Aorta (tissue), 5 donors: ENCODE measurements at regions not wholly inside any gene's neighbourhood (a gene's known extent, or its start where the extent isn't known, plus 50 kb on each side); places are given as distances from the start of the nearest gene placed in this dataset.
"Not testable (repeated sequence)": the region's sequence is repeated elsewhere in the genome, so short reads cannot be mapped to it uniquely, and the experiment has no call there.

Source experiments
- ATAC-seq: fragments of 200-7000 bp; cut with Tn5 transposase; one replicate; pipeline ENCODE4 v1.9.1; 2022; ENCODE audit warnings: moderate library complexity; ENCODE audit not compliant: low FRiP score
- DNase-seq, 2 donors: peaks; one replicate each; pipeline ENCODE4 v3.0.0-alpha.2; 2020
- H3K27ac ChIP-seq, 2 donors: one replicate each; pipeline ENCODE4 v1.5.1; 2013; ENCODE audit warnings: low read length in 2 of 2, mild to moderate bottlenecking in 2 of 2, moderate library complexity in 2 of 2, control low read depth in 1 of 2, inconsistent platforms in 1 of 2, low read depth in 1 of 2
- H3K27me3 ChIP-seq, 2 donors: one replicate each; pipeline ENCODE4 v1.6.1; 2013; ENCODE audit warnings: control low read depth in 1 of 2, low read length in 1 of 2, mild to moderate bottlenecking in 1 of 2, moderate library complexity in 1 of 2; ENCODE audit not compliant: insufficient read depth in 2 of 2, control insufficient read depth in 1 of 2
- H3K36me3 ChIP-seq, 2 donors: one replicate each; pipeline ENCODE4 v1.6.1; 2013; ENCODE audit warnings: control low read depth in 1 of 2, low read length in 1 of 2, mild to moderate bottlenecking in 1 of 2; ENCODE audit not compliant: insufficient read depth in 2 of 2, control insufficient read depth in 1 of 2
- H3K4me1 ChIP-seq, 2 donors: one replicate each; pipeline ENCODE4 v1.6.1; 2013; ENCODE audit warnings: low read length in 2 of 2, control low read depth in 1 of 2, mild to moderate bottlenecking in 1 of 2, moderate library complexity in 1 of 2; ENCODE audit not compliant: insufficient read depth in 2 of 2, control insufficient read depth in 1 of 2
- H3K4me3 ChIP-seq, 2 donors: one replicate each; pipeline ENCODE4 v1.5.1; 2013; ENCODE audit warnings: low read length in 2 of 2, control low read depth in 1 of 2, mild to moderate bottlenecking in 1 of 2
- H3K9me3 ChIP-seq: one replicate; pipeline ENCODE4 v1.6.1; 2013; ENCODE audit warnings: mild to moderate bottlenecking, low read length; ENCODE audit not compliant: control insufficient read depth
- WGBS, 2 donors: extraction: QIAGEN DNeasy Blood & Tissue Kit; methylation state at CpG; one replicate each; pipeline ENCODE4 v1.1.7; 2013; 5-methylcytosine and 5-hydroxymethylcytosine counted together
- intact Hi-C, 2 donors: fragments of 100-400 bp; cut with DNase I; formaldehyde crosslinking; loops; one replicate each; pipeline versions ENCODE4 v1.14.2 to v1.15.0; 2022
- donor health status: healthy with polysubstance abuse.
- donor health status: Bipolar disorder and iron deficiency.
- donor health status: DM: no; HTN: no; CAD: no.
- donor health status: DM: no; HTN: no; CAD: no.
- donor health status: DM: yes; HTN: yes; CAD: no.

DNA sequence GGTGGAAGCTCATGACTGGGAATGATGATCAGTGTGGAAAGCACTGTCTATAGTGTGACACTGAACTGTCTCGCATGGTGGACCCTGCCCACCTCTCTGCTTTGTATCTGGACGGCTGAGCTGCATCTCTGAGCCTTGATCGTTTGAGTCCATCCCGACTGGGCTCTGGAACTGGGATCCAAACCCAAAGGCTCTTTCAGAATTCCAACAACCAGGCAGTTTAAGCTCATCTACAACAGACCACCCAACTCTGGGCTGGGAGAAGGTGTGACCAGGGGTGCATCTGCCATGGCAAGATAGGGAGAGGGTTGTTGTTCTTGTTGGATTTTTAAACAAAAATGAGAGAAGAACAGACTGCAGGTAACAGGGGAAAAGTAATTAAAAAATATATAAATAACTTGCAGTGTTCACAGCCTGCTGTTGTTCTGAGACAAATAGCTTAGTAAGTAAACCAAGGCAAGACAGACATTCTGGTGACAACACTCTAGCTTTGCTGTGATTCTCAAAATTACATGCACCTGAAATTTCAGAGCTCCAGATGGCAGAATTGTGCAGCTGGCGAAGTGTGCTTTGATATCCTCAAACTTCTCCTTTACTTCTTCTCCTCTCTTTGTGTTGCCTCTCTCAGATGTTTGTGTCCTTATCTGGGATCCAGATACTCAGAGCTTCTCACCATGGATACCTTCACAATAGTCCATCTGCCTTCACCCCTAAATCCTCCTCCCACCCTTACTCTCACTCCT, 209.6 kb downstream of the EMP1 start:
- Histone ChIP-seq H3K36me3 (no peaks in the 10 kb centered on the region), H3K27ac (no peak overlapping the region), H3K4me1 (no peaks in the 10 kb centered on the region), H3K9me3 (no peaks in the 10 kb centered on the region), H3K4me3 (no peak overlapping the region), H3K27me3 (no peaks in the 10 kb centered on the region)
- DNase-seq (no peak), ATAC-seq (no peak)
- intact Hi-C loops: no loop called here
- WGBS, 2 donors: 83 to 88% methylated on average over 5 of the region's 5 CpGs

DNA sequence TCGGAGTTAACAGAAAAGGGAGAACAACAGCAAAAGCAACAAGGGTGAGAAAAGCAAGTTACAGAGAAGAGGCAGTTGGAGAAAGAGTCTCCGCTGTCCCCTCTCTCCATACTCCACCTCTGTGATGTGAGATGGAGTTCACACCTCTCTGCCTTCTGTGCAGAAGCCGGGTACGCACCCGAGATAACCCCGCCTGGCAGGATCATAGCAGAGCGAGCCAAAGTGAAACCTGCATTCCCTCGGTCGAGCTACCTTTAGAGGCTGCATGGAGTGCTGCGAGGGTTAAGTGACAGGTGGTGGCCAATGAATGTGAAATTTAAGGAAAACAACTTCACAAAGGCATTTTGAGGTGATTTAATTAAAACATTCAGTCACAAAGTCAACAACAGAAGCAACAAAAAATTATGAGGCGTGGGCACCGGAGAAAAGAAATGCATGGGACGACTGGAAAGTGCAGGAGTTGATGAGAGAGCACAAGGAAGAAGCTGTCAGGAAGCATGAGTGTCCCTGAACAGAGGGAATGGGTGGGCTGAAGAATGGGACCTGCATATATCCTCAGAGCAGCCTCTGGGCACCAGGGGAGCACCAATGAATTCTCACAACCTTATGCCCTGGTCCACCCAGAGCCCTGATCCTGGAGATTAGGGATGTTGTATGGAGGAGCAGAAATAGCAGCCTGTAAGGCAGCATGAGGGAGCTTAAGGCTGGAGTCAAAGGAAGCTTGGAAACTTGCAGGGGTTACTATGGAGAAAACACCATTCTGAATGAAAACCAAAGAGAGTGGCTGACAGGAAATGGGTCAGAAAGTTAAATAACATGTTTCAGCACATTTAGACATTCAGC, 208.3 kb downstream of the EMP1 start:
- Histone ChIP-seq H3K9me3 (no peaks in the 10 kb centered on the region), H3K4me1 (no peaks in the 10 kb centered on the region), H3K4me3 (no peak overlapping the region), H3K36me3 (no peaks in the 10 kb centered on the region), H3K27ac (no peak overlapping the region), H3K27me3 (no peaks in the 10 kb centered on the region)
- DNase-seq (no peak), ATAC-seq (no peak)
- 69% methylated on average over 13 of the region's 13 CpGs for WGBS, 2 donors
- intact Hi-C loops: no loop called here

DNA sequence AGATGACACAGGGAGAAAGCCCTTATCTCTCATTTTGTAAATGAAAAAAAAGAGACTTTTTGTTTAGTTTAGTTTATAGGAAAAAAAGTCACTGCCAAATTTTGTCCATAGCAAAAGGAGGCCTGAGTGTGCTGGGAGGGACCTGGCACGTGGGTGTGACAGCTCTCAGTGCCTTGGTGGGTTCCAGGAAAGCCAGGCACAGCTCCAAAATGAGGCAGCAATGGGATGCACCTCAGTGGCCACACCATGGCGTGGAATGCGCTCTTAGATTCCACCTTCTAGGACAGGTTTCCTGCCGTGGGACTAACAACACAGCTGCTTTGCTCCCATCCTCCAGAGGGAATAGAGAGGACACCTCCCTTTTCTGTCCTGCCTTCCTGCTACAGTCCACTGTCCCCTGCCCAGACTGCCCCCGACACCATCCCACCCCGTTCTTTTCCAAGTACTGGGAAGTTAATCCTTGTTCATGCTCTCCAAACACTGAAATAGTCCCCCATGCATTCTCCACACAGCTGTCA, 207.6 kb downstream of the EMP1 start:
- H3K27me3 ChIP-seq: no peaks in the 10 kb centered on the region
- WGBS, 2 donors: 65 to 72% methylated on average over 6 of the region's 6 CpGs
- no peak overlapping the region for H3K4me3 ChIP-seq
- H3K36me3 ChIP-seq: no peaks in the 10 kb centered on the region
- no peak for DNase-seq
- H3K27ac ChIP-seq: no peak overlapping the region
- no peaks in the 10 kb centered on the region for H3K4me1 ChIP-seq
- H3K9me3 ChIP-seq: no peaks in the 10 kb centered on the region
- ATAC-seq: no peak
- intact Hi-C loops: no loop called here

- H3K9me3 ChIP-seq, H3K36me3 ChIP-seq, H3K4me1 ChIP-seq, H3K4me3 ChIP-seq, intact Hi-C loops, H3K27me3 ChIP-seq, H3K27ac ChIP-seq, DNase-seq, ATAC-seq: not testable (repeated sequence)
- WGBS, 2 donors: 90 to 93% methylated on average over 2 of the region's 2 CpGs
These were observed 194.8 kb downstream of the EMP1 start for GRCh38 chr12:13391375-13391774.

GRCh38 chr12:13390918-13391317, 194.4 kb downstream of the EMP1 start:
- H3K4me1 ChIP-seq: peaks cover 0 to 3% of the 10 kb centered on the region in 2 donors
- DNase-seq (no peak), ATAC-seq (no peak)
- H3K9me3 ChIP-seq: no peaks in the 10 kb centered on the region
- WGBS, 2 donors: 58 to 74% methylated on average over 7 of the region's 7 CpGs
- H3K27ac ChIP-seq: no peak overlapping the region
- H3K4me3 ChIP-seq: no peak overlapping the region
- H3K36me3 ChIP-seq: no peaks in the 10 kb centered on the region
- H3K27me3 ChIP-seq: no peaks in the 10 kb centered on the region
- intact Hi-C loops: no loop called here

GRCh38 chr12:13390381-13390861, 193.9 kb downstream of the EMP1 start:
- intact Hi-C loops: no loop called here
- H3K27me3 ChIP-seq: no peaks in the 10 kb centered on the region
- H3K27ac ChIP-seq: peak overlapping the region in 1 of 2 donors; percentile 33
- no peaks in the 10 kb centered on the region for H3K36me3 ChIP-seq
- 4 to 5% methylated on average over 10 of the region's 10 CpGs for WGBS, 2 donors
- no peak overlapping the region for H3K4me3 ChIP-seq
- DNase-seq: peak; percentile 94 to 95
- peak; percentile 93 for ATAC-seq
- H3K4me1 ChIP-seq: peaks cover 0 to 3% of the 10 kb centered on the region in 2 donors
- H3K9me3 ChIP-seq: no peaks in the 10 kb centered on the region

GRCh38 chr12:13387101-13387500, 190.6 kb downstream of the EMP1 start:
- ATAC-seq: no peak
- H3K36me3 ChIP-seq: no peaks in the 10 kb centered on the region
- DNase-seq: no peak
- no peaks in the 10 kb centered on the region for H3K27me3 ChIP-seq
- intact Hi-C loops: no loop called here
- WGBS, 2 donors: 81 to 91% methylated on average over 6 of the region's 6 CpGs
- H3K4me1 ChIP-seq: peaks cover 0 to 3% of the 10 kb centered on the region in 2 donors
- H3K9me3 ChIP-seq: no peaks in the 10 kb centered on the region
- H3K4me3 ChIP-seq: no peak overlapping the region
- no peak overlapping the region for H3K27ac ChIP-seq

- Histone ChIP-seq H3K4me1 (peaks cover 0 to 3% of the 10 kb centered on the region in 2 donors), H3K27me3 (no peaks in the 10 kb centered on the region), H3K4me3 (no peak overlapping the region), H3K9me3 (no peaks in the 10 kb centered on the region), H3K36me3 (no peaks in the 10 kb centered on the region), H3K27ac (no peak overlapping the region)
- ATAC-seq: no peak
- 90 to 94% methylated on average over 3 of the region's 3 CpGs for WGBS, 2 donors
- DNase-seq: no peak
- intact Hi-C loops: no loop called here
These were observed 190.0 kb downstream of the EMP1 start for GRCh38 chr12:13386323-13387039.
